ENCODE measurements at regions not wholly inside any gene's neighbourhood (a gene's known extent, or its start where the extent isn't known, plus 50 kb on each side); places are given as distances from the start of the nearest gene placed in this dataset.
A peak's percentile ranks its signal among the peaks of the same experiment; 100 is the strongest.

GRCh38 chr3:102176333-102177050, 258.3 kb upstream of the ZPLD1 start:
- peak; percentile 73 for DNase-seq

DNA sequence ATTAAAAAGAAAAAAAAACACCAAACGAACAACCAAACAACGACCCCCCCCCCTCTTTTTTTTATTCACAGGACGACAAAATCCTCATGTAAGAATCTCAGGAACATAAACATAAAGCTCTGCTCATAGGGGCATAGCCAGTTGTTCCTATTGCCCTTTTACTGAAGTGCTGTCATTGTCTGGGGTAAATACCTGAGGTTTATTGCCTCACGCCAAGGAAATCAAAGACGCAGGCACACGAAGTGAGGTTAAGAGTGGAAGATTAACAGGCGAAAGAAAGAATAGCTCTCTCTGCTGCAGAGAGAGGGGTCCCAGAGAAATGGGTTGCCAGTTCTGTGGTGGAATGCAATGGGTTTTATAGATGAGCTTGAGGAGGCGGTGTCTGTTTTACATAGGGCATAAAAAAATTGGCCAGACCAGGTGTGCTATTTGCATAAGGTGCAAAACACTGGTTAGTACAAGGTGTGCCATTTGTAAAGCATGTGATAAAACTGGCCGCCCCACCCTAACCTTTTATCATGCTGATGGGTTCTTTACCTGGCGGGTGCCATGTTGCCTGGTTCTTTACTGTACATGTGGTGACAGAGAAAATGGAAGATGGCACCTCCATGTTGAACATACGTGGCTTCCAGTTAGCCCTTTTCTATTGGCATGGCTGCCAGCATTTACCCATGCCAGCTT, 257.6 kb upstream of the ZPLD1 start:
- Histone ChIP-seq H3K27me3 (ENCODE audit: control insufficient read depth in 1 of 2, insufficient read depth in 1 of 2, low read length in 2 of 2) (no peaks in the 10 kb centered on the region), H2AK5ac (ENCODE audit: low read length, severe bottlenecking) (peak overlapping the region; percentile 92), H2BK120ac (ENCODE audit: low read depth, low read length) (no peak overlapping the region), H3K4me1 (ENCODE audit: control insufficient read depth, insufficient read depth, low read depth, low read length) (peaks cover 7% of the 10 kb centered on the region), H2AFZ (ENCODE audit: low read depth, low read length) (no peak overlapping the region), H3K4me3 (ENCODE audit: insufficient read depth in 1 of 2, low read depth in 1 of 2, low read length in 2 of 2) (no peak overlapping the region), H2BK15ac (ENCODE audit: low read depth, poor library complexity, severe bottlenecking) (no peak overlapping the region), H4K8ac (ENCODE audit: low read length) (no peak overlapping the region), H3K36me3 (ENCODE audit: control insufficient read depth in 1 of 2, insufficient read depth in 2 of 2, low read depth in 1 of 2, low read length in 2 of 2) (no peaks in the 10 kb centered on the region), H3K18ac (ENCODE audit: low read depth in 1 of 2, low read length in 2 of 2) (peak overlapping the region; percentile 37 to 76), H3K9me3 (ENCODE audit: control insufficient read depth, low read length) (no peaks in the 10 kb centered on the region), H3K14ac (ENCODE audit: low read length in 2 of 2) (no peak overlapping the region), H3K4ac (ENCODE audit: low read depth in 1 of 2, low read length in 2 of 2) (peak overlapping the region in 1 of 2 experiments; percentile 51), H2BK5ac (ENCODE audit: low read depth, low read length, poor library complexity, severe bottlenecking) (peak overlapping the region; percentile 81), H3K4me2 (ENCODE audit: low read length, poor library complexity, severe bottlenecking) (no peak overlapping the region), H3K27ac (ENCODE audit: low read length, poor library complexity, severe bottlenecking) (peak overlapping the region; percentile 49), H3K79me1 (replicated peaks; ENCODE audit: low read length, poor library complexity, severe bottlenecking) (peaks cover 4% of the 10 kb centered on the region), H3K23ac (ENCODE audit: low read length in 2 of 2) (no peak overlapping the region), H3K9ac (ENCODE audit: low read length) (no peak overlapping the region), H2BK12ac (ENCODE audit: low read length in 2 of 2) (peak overlapping the region in 1 of 2 experiments; percentile 83), H4K91ac (ENCODE audit: low read length) (no peak overlapping the region)
- DNase-seq, result no peak
- 87% methylated on average over 10 of the region's 11 CpGs for WGBS

More at GRCh38 chr3:102176333-102177050, 258.3 kb upstream of the ZPLD1 start:
- no peak overlapping the region for H3K18ac ChIP-seq (ENCODE audit: low read depth in 1 of 2, low read length in 2 of 2)
- WGBS, result no CpG with 5 or more reads among the region's 5 CpGs
- no peak overlapping the region for H2AK5ac ChIP-seq (ENCODE audit: low read length, severe bottlenecking)
- no peaks in the 10 kb centered on the region for H3K9me3 ChIP-seq (ENCODE audit: control insufficient read depth, low read length)
- H3K4me3 ChIP-seq (ENCODE audit: insufficient read depth in 1 of 2, low read depth in 1 of 2, low read length in 2 of 2), result no peak overlapping the region
- H3K4ac ChIP-seq (ENCODE audit: low read depth in 1 of 2, low read length in 2 of 2), result no peak overlapping the region
- H2BK5ac ChIP-seq (ENCODE audit: low read depth, low read length, poor library complexity, severe bottlenecking), result peak overlapping the region; percentile 66
- H3K9ac ChIP-seq (ENCODE audit: low read length), result no peak overlapping the region
- no peak overlapping the region for H3K4me2 ChIP-seq (ENCODE audit: low read length, poor library complexity, severe bottlenecking)
- H4K8ac ChIP-seq (ENCODE audit: low read length), result no peak overlapping the region
- H3K4me1 ChIP-seq (ENCODE audit: control insufficient read depth, insufficient read depth, low read depth, low read length), result peaks cover 7% of the 10 kb centered on the region
- peaks cover 4% of the 10 kb centered on the region for H3K79me1 ChIP-seq (replicated peaks; ENCODE audit: low read length, poor library complexity, severe bottlenecking)
- no peak overlapping the region for H2BK15ac ChIP-seq (ENCODE audit: low read depth, poor library complexity, severe bottlenecking)
- no peak overlapping the region for H3K14ac ChIP-seq (ENCODE audit: low read length in 2 of 2)
- no peak overlapping the region for H3K27ac ChIP-seq (ENCODE audit: low read length, poor library complexity, severe bottlenecking)
- no peaks in the 10 kb centered on the region for H3K36me3 ChIP-seq (ENCODE audit: control insufficient read depth in 1 of 2, insufficient read depth in 2 of 2, low read depth in 1 of 2, low read length in 2 of 2)
- no peak overlapping the region for H2BK12ac ChIP-seq (ENCODE audit: low read length in 2 of 2)
- no peak overlapping the region for H3K23ac ChIP-seq (ENCODE audit: low read length in 2 of 2)
- no peak overlapping the region for H2AFZ ChIP-seq (ENCODE audit: low read depth, low read length)
- no peaks in the 10 kb centered on the region for H3K27me3 ChIP-seq (ENCODE audit: control insufficient read depth in 1 of 2, insufficient read depth in 1 of 2, low read length in 2 of 2)
- no peak overlapping the region for H2BK120ac ChIP-seq (ENCODE audit: low read depth, low read length)
- H4K91ac ChIP-seq (ENCODE audit: low read length), result no peak overlapping the region

DNA sequence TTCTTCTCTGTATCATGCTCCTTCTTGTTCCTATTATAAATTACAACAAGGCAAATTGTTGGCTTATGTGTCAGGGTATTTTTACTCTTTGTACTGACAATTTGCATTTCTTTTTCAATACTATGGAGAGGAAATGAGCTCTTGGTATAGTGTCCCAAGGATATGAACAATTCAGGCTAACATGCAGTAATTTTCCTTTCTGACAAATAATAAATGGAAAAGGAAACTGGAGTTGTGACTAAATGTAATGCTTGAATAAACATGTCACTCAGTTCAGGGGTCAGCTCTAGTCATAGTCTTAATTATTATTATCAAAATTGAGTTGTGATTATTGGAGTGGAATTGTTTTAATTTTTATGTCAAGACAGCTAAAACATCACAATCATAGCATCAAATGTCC, 256.0 kb upstream of the ZPLD1 start:
- Histone ChIP-seq H3K23ac (ENCODE audit: low read length in 2 of 2) (no peak overlapping the region), H3K14ac (ENCODE audit: low read length in 2 of 2) (no peak overlapping the region), H2BK15ac (ENCODE audit: low read depth, poor library complexity, severe bottlenecking) (no peak overlapping the region), H4K8ac (ENCODE audit: low read length) (no peak overlapping the region), H2BK5ac (ENCODE audit: low read depth, low read length, poor library complexity, severe bottlenecking) (no peak overlapping the region), H3K36me3 (ENCODE audit: control insufficient read depth in 1 of 2, insufficient read depth in 2 of 2, low read depth in 1 of 2, low read length in 2 of 2) (no peaks in the 10 kb centered on the region), H3K9ac (ENCODE audit: low read length) (no peak overlapping the region), H3K4me2 (ENCODE audit: low read length, poor library complexity, severe bottlenecking) (no peak overlapping the region), H3K4ac (ENCODE audit: low read depth in 1 of 2, low read length in 2 of 2) (no peak overlapping the region), H2AK5ac (ENCODE audit: low read length, severe bottlenecking) (no peak overlapping the region), H4K91ac (ENCODE audit: low read length) (no peak overlapping the region), H3K18ac (ENCODE audit: low read depth in 1 of 2, low read length in 2 of 2) (no peak overlapping the region), H3K9me3 (ENCODE audit: control insufficient read depth, low read length) (no peaks in the 10 kb centered on the region), H3K4me3 (ENCODE audit: insufficient read depth in 1 of 2, low read depth in 1 of 2, low read length in 2 of 2) (no peak overlapping the region), H2BK12ac (ENCODE audit: low read length in 2 of 2) (no peak overlapping the region), H3K79me1 (replicated peaks; ENCODE audit: low read length, poor library complexity, severe bottlenecking) (peaks cover 4% of the 10 kb centered on the region), H3K27me3 (ENCODE audit: control insufficient read depth in 1 of 2, insufficient read depth in 1 of 2, low read length in 2 of 2) (no peaks in the 10 kb centered on the region), H3K27ac (ENCODE audit: low read length, poor library complexity, severe bottlenecking) (peak overlapping the region; percentile 100), H2BK120ac (ENCODE audit: low read depth, low read length) (no peak overlapping the region), H2AFZ (ENCODE audit: low read depth, low read length) (no peak overlapping the region), H3K4me1 (ENCODE audit: control insufficient read depth, insufficient read depth, low read depth, low read length) (peaks cover 5% of the 10 kb centered on the region)
- DNase-seq, result peak; percentile 29

- Histone ChIP-seq H2BK15ac (ENCODE audit: low read depth, poor library complexity, severe bottlenecking) (no peak overlapping the region), H2AK5ac (ENCODE audit: low read length, severe bottlenecking) (peak overlapping the region; percentile 93), H3K9me3 (ENCODE audit: control insufficient read depth, low read length) (no peaks in the 10 kb centered on the region), H4K91ac (ENCODE audit: low read length) (no peak overlapping the region), H4K8ac (ENCODE audit: low read length) (no peak overlapping the region), H3K36me3 (ENCODE audit: control insufficient read depth in 1 of 2, insufficient read depth in 2 of 2, low read depth in 1 of 2, low read length in 2 of 2) (no peaks in the 10 kb centered on the region), H2AFZ (ENCODE audit: low read depth, low read length) (peak overlapping the region; percentile 61), H3K27ac (ENCODE audit: low read length, poor library complexity, severe bottlenecking) (peak overlapping the region; percentile 100), H3K18ac (ENCODE audit: low read depth in 1 of 2, low read length in 2 of 2) (no peak overlapping the region), H3K23ac (ENCODE audit: low read length in 2 of 2) (no peak overlapping the region), H3K4me2 (ENCODE audit: low read length, poor library complexity, severe bottlenecking) (peak overlapping the region; percentile 39), H3K4me3 (ENCODE audit: insufficient read depth in 1 of 2, low read depth in 1 of 2, low read length in 2 of 2) (peak overlapping the region in 1 of 2 experiments; percentile 3), H2BK12ac (ENCODE audit: low read length in 2 of 2) (peak overlapping the region in 1 of 2 experiments; percentile 63), H3K79me1 (replicated peaks; ENCODE audit: low read length, poor library complexity, severe bottlenecking) (peaks cover 7% of the 10 kb centered on the region), H3K4ac (ENCODE audit: low read depth in 1 of 2, low read length in 2 of 2) (peak overlapping the region in 1 of 2 experiments; percentile 86), H3K4me1 (ENCODE audit: control insufficient read depth, insufficient read depth, low read depth, low read length) (peaks cover 10% of the 10 kb centered on the region), H2BK5ac (ENCODE audit: low read depth, low read length, poor library complexity, severe bottlenecking) (peak overlapping the region; percentile 90), H3K14ac (ENCODE audit: low read length in 2 of 2) (no peak overlapping the region), H3K27me3 (ENCODE audit: control insufficient read depth in 1 of 2, insufficient read depth in 1 of 2, low read length in 2 of 2) (no peaks in the 10 kb centered on the region), H2BK120ac (ENCODE audit: low read depth, low read length) (no peak overlapping the region), H3K9ac (ENCODE audit: low read length) (peak overlapping the region; percentile 83)
- DNase-seq, result peak; percentile 77
- WGBS, result 63% methylated on average over 4 of the region's 6 CpGs
Measured at GRCh38 chr3:102179326-102180177, 255.3 kb upstream of the ZPLD1 start.

All from mesenchymal stem cell (in vitro differentiated cells and primary cell).